Right lobe of liver (tissue), 6 donors: ENCODE measurements at regions not wholly inside any gene's neighbourhood (a gene's known extent, or its start where the extent isn't known, plus 50 kb on each side); places are given as distances from the start of the nearest gene placed in this dataset.

ENCODE experiments used
- ATAC-seq, 4 donors: fragments of 200-7000 bp; cut with Tn5 transposase; one replicate each; pipeline ENCODE4 v1.9.1; 2020; ENCODE audit warnings: mild to moderate bottlenecking in 4 of 4, moderate library complexity in 4 of 4
- DNase-seq, 3 donors: peaks; one replicate each; pipeline ENCODE4 v3.0.0-alpha.2; 2020
- H3K27ac ChIP-seq, 3 donors: fragments of 200-600 bp; one replicate each; pipeline ENCODE4 v1.8.0; 2022
- H3K27me3 ChIP-seq, 2 donors: fragments of 200-600 bp; one replicate each; pipeline ENCODE4 v1.8.0; 2022
- H3K36me3 ChIP-seq, 4 donors: fragments of 200-600 bp; sonication (generic) in 1 of 4; one replicate each; pipeline versions ENCODE4 v1.5.1 to v1.8.0; 2017 to 2022; ENCODE audit warnings: control low read depth in 1 of 4
- H3K4me1 ChIP-seq, 4 donors: fragments of 200-600 bp; sonication (generic) in 1 of 4; one replicate each; pipeline versions ENCODE4 v1.5.1 to v1.8.0; 2017 to 2022; ENCODE audit warnings: control low read depth in 1 of 4
- H3K4me3 ChIP-seq, 3 donors: fragments of 200-600 bp; one replicate each; pipeline ENCODE4 v1.8.0; 2022
- H3K9me3 ChIP-seq, 4 donors: fragments of 200-600 bp; sonication (generic) in 1 of 4; one replicate each; pipeline versions ENCODE4 v1.5.1 to v1.8.0; 2017 to 2022; ENCODE audit warnings: control low read depth in 1 of 4
- CTCF ChIP-seq, 4 donors: fragments of 200-600 bp in 3 of 4; fragments of 450-650 bp in 1 of 4; IDR thresholded peaks; one replicate each; pipeline versions ENCODE4 v1.5.1 to v1.8.0; 2016 to 2022; ENCODE audit warnings: antibody characterized with exemption in 4 of 4, mild to moderate bottlenecking in 2 of 4
- POLR2A ChIP-seq: fragments of 450-650 bp; IDR thresholded peaks from one replicate; pipeline ENCODE4 v1.6.1; 2017; ENCODE audit warnings: antibody characterized with exemption, mild to moderate bottlenecking
- WGBS: methylation state at CpG from one replicate; pipeline ENCODE4 v1.1.6; 2018; ENCODE audit warnings: low coverage, low lambda C conversion rate; ENCODE audit not compliant: insufficient coverage; ENCODE audit errors: missing lambda C conversion rate; 5-methylcytosine and 5-hydroxymethylcytosine counted together
- intact Hi-C, 2 donors: fragments of 100-400 bp; cut with DNase I; formaldehyde crosslinking; loops; one replicate each; pipeline versions ENCODE4 v1.11.2 to v1.14.1; 2022
- donor health status: DM: no; HTN: yes; CAD: no.
- donor health status: DM: no; HTN: no; CAD: no.
- donor health status: DM: no; HTN: no; CAD: no.
- donor health status: DM: no; HTN: yes; CAD: no.
- donor health status: DM: no; HTN: yes; CAD: no.

DNA sequence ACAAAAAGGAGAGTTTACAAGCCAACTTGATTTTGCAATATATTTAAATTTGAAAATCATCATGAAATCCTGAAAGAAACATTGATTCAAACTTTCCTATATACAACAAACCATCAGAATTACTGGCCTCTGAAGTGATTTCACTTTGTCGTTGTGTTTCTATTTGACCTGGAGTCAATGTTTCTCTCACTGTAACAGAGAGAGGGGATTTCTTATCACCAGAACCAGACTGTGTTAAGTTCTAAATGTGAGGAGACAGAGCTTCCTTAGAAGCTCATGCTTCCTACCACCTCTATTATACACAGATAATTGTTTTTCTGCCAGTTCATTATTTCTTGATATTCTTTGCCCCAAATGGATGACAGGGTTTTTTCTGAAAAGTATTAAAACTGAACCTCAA lies 245.0 kb upstream of the RND3 start:
- no peaks in the 10 kb centered on the region for H3K9me3 ChIP-seq
- H3K4me3 ChIP-seq: no peak overlapping the region
- DNase-seq (no peak), ATAC-seq (peak in 3 of 4 donors; percentile 27 to 56 (median 28))
- intact Hi-C loops: no loop called here
- peak overlapping the region in 1 of 3 donors; percentile 2 for H3K27ac ChIP-seq
- no peaks in the 10 kb centered on the region for H3K27me3 ChIP-seq
- H3K4me1 ChIP-seq: peaks cover 0 to 32% (median 4%) of the 10 kb centered on the region in 4 donors
- 0% methylated on average over 1 of the region's 1 CpG for WGBS
- TF ChIP-seq POLR2A (no peak), CTCF (IDR thresholded peaks at IDR 0.05) (no peak)
- no peaks in the 10 kb centered on the region for H3K36me3 ChIP-seq

- Histone ChIP-seq H3K27ac (no peak overlapping the region), H3K4me1 (peaks cover 0 to 32% (median 4%) of the 10 kb centered on the region in 4 donors), H3K4me3 (no peak overlapping the region), H3K27me3 (no peaks in the 10 kb centered on the region), H3K36me3 (no peaks in the 10 kb centered on the region), H3K9me3 (no peaks in the 10 kb centered on the region)
- intact Hi-C loops: no loop called here
- ATAC-seq (peak in 2 of 4 donors; percentile 28 to 62), DNase-seq (no peak)
- TF ChIP-seq POLR2A (no peak), CTCF (IDR thresholded peaks at IDR 0.05) (no peak)
These were observed 244.6 kb upstream of the RND3 start for GRCh38 chr2:150732064-150732463.

GRCh38 chr2:150729495-150729955 lies 242.1 kb upstream of the RND3 start:
- H3K4me3 ChIP-seq: no peak overlapping the region
- intact Hi-C loops: no loop called here
- peak overlapping the region in 1 of 3 donors; percentile 56 for H3K27ac ChIP-seq
- WGBS: 30% methylated on average over 4 of the region's 4 CpGs
- DNase-seq (peak; percentile 38 to 82 (median 58)), ATAC-seq (peak; percentile 76 to 84 (median 81))
- no peaks in the 10 kb centered on the region for H3K9me3 ChIP-seq
- TF ChIP-seq POLR2A (no peak), CTCF (IDR thresholded peaks at IDR 0.05) (no peak)
- H3K27me3 ChIP-seq: no peaks in the 10 kb centered on the region
- H3K36me3 ChIP-seq: no peaks in the 10 kb centered on the region
- H3K4me1 ChIP-seq: peaks cover 0 to 32% (median 4%) of the 10 kb centered on the region in 4 donors

DNA sequence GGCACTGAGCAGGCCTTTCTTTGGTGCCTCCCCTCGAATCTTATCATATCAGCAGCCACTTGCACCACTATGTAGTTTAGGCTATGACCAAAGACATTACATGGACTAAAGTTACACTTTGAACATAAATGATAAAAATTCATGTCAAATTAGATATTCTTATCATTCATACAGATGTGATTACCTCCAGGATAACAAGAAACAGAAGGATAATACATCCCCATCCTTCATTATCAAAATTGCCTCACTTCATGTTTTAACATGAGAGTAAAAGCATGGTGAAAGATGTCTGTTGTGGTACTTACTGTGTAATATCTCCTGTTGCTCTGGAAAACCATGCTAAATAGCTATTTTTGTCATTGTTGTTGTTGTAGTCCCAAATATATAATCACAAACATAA lies 230.8 kb upstream of the RND3 start:
- H3K9me3 ChIP-seq: no peaks in the 10 kb centered on the region
- intact Hi-C loops: no loop called here
- DNase-seq (no peak), ATAC-seq (no peak)
- H3K4me1 ChIP-seq: no peaks in the 10 kb centered on the region
- H3K4me3 ChIP-seq: no peak overlapping the region
- 59% methylated on average over 1 of the region's 1 CpG for WGBS
- no peak overlapping the region for H3K27ac ChIP-seq
- no peaks in the 10 kb centered on the region for H3K36me3 ChIP-seq
- TF ChIP-seq POLR2A (no peak), CTCF (IDR thresholded peaks at IDR 0.05) (no peak)
- H3K27me3 ChIP-seq: no peaks in the 10 kb centered on the region

GRCh38 chr2:150716186-150716585 lies 228.7 kb upstream of the RND3 start:
- ATAC-seq: no peak
- 86% methylated on average over 1 of the region's 1 CpG for WGBS
- no peak for TF ChIP-seq CTCF (IDR thresholded peaks at IDR 0.05)
- no peak for TF ChIP-seq POLR2A

More at GRCh38 chr2:150716186-150716585, 228.7 kb upstream of the RND3 start:
- H3K36me3 ChIP-seq: no peaks in the 10 kb centered on the region
- no peak overlapping the region for H3K4me3 ChIP-seq
- no peaks in the 10 kb centered on the region for H3K4me1 ChIP-seq
- no peaks in the 10 kb centered on the region for H3K27me3 ChIP-seq
- intact Hi-C loops: no loop called here
- no peaks in the 10 kb centered on the region for H3K9me3 ChIP-seq
- H3K27ac ChIP-seq: no peak overlapping the region
- DNase-seq: no peak
